CD4-positive, alpha-beta T cell treated with Interleukin-4 for 4 hours (primary cell): ENCODE measurements at regions not wholly inside any gene's neighbourhood (a gene's known extent, or its start where the extent isn't known, plus 50 kb on each side); places are given as distances from the start of the nearest gene placed in this dataset.

ENCODE experiments used
- DNase-seq: peaks from one replicate; pipeline ENCODE4 v3.0.0-alpha.2; 2020

DNA sequence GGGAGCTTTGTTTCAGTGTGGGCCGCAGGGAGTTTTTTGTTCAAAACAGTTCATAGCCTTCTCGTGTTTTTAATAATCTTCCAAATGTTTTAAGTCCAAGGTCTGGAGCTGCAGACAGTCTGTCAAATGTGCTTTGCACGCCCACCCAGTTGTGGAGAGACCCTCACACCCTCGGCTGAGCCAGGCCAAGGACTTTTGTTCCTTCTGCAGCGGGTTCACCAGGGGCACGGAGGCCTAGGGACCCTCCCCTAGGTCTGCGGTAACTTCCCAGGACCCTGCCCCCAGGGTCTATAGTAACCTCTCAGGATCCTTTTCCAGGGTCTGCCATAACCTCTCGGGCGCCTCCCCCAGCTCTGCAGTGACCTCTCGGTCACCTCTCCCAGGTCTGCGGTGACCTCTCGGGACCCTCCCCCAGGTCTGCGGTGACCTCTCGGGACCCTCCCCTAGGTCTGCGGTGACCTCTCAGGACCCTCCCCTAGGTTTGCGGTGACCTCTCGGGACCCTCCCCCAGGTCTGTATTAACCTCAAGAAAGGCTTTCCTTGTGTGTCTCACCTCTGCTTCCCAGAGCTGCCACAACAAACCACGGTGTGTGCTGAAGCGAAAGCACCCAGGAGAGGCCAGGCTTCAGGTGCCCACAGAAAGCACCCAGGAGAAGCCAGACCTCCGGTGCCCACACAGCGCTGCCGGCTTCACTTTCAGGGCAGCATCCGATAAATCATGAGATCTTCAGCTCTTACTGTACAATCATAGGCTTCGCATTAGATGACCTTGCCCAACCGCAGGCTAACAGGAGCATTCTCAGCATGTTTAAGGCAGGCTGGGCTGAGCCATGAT lies 301.9 kb upstream of the SALL3 start:
- no peak for DNase-seq

DNA sequence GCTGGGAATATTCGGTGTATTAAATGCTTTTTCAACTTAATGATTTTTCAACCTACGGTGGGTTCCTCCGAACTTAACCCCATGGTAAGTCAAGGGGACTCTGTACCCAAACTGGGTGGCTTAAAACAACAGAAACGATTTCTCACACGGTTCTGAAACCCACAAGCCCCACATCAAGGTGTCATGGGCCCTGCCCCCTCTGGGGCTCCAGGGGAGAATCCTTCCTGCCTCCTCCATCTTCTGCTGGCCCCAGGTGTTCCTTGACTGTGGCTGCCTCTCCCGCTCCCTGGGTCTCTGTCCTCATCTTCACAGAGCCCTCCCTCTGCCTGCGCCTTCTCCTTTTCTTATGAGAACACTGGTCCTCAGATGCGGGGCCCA lies 301.3 kb upstream of the SALL3 start:
- DNase-seq, result no peak

DNA sequence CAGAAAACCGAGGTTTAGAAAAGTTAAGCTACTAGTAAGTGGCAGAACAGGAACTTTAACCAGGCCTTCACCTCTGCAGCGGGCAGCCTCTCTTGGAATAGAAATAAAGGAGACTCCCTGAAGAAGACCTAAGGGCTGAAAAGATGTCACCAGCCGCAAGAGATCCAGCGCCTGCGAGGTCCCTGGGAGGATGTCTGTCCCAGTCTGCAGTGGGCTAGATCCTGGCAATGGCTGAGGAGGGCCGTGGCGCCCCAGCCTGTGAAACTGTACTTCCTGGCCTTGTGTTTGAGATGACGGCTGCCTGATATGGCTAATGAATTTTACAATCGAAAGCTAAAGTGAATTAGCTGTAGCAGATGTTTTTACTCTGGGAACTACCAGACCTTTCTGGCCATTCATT lies 300.6 kb upstream of the SALL3 start:
- no peak for DNase-seq

DNA sequence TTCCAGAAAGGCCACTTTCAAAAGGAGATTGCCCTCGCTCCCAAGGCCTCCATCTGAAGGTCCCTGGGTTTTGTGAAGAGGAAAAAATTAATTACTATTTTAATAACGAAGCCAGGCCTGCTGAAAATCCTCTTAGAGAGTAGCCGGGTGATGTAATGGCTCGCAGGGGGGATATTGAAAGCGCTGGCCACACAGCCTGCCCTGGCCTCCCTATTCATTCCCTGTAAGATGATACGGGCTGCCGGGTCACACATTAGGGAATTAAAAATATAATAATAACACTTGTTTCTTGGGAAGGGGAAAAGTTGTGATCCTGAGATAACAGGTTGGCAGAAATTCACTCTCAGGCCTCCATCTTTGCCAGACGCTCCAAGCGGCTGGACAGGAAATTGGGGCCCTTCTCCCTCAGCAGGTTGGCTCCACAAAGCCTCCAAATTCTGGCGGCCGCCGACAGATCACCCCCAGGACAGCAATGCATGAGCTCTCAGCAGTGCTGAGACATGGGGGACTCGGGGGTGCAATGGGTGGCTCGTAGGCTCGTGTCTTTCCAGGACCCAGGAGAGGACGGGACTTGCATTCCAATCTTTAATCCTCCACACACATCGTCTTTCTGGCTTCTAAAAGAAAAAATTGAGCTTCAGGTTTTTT lies 299.9 kb upstream of the SALL3 start:
- no peak for DNase-seq

DNA sequence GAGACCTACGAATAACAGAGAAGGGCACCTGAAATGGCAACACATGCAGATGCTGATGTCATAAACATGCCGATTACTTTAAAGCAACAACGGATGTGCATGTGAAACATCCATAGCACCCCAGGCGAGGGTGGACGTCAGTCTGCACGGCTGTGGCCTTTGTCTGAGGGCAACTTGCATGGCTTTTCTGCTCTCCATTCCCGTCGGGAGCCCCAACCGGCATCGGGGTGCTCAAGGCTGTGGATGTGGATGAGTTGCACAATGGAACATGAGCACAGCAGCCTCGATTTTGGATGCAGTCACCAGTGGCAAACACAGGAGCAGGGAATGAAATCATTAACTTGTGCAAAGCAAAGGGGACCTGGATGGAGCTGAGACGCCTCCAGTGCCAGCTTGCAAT lies 298.2 kb upstream of the SALL3 start:
- no peak for DNase-seq

DNA sequence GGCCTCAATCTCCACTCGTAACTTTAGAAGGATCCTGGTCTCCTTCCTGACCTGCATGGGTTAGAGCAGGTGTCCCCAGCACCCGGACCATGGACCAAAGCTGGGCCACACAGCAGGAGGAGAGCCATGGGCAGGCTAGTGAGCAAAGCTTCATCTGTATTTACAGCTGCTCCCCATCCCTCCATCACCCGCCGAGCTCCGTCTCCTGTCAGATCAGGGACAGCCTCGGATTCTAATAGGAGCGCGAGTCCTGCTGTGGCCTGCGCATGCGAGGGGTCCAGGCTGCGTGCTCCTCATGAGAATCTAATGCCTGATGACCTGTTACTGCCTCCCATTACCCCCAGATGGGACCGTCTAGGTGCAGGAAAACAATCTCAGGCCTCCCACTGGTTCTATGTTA lies 297.7 kb upstream of the SALL3 start:
- DNase-seq, result no peak

DNA sequence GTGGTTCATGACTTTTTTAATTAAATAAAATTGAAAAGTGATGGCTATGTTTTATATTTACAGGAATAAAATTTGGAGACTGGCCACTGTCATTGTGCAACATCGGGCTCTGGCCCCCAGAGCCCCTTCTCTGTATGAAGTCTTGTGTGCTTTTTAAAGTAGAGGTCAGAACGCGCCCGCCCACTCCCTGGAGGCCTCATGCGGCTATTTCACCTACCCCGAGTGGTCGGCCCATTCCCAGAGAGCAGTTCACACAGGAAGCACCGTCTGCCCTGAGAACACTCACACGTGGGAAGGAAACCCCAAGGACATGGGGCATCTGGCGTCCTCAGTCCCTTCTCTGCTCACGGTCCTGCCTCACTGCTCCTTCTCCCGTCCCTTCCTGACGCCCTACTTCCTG lies 296.9 kb upstream of the SALL3 start:
- DNase-seq, result no peak

DNA sequence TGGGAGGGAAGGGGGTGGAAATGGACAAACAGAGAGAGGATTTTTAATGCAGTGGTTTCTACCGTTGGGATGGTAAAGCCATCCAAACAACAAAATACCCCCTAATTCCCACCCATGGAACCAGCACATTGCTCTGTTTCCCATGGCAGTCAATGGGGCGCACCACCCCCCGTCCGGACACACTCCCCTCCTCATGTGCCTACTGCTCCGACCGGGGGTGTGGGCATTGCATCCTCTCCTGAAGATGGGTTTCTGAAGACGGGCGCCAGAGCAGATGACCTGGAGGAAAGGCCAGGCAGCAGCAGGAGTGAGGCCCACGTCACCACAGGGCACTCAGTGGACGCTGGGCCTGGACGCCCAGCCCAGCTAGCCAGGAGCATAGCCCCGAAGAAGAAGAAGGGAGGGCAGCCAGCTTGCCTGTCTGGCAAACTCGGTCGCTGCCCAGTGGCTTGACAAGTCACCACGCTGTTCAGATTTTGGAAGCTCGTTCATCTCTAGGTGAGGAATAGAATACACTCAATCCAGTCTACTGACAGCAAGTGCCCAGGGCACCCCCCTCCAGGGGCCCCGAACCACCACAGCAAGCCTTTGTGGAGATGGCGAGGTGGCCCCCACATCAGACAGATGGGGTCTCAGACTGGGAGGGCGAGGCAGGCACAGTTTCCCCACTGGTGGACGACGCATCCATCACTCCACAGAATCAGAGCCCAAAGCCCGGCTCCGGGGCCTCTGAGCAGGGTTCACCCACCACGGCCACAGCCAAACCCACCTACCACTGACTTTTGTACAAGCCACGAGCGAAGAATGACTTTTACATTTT lies 296.2 kb upstream of the SALL3 start:
- DNase-seq, result no peak

DNA sequence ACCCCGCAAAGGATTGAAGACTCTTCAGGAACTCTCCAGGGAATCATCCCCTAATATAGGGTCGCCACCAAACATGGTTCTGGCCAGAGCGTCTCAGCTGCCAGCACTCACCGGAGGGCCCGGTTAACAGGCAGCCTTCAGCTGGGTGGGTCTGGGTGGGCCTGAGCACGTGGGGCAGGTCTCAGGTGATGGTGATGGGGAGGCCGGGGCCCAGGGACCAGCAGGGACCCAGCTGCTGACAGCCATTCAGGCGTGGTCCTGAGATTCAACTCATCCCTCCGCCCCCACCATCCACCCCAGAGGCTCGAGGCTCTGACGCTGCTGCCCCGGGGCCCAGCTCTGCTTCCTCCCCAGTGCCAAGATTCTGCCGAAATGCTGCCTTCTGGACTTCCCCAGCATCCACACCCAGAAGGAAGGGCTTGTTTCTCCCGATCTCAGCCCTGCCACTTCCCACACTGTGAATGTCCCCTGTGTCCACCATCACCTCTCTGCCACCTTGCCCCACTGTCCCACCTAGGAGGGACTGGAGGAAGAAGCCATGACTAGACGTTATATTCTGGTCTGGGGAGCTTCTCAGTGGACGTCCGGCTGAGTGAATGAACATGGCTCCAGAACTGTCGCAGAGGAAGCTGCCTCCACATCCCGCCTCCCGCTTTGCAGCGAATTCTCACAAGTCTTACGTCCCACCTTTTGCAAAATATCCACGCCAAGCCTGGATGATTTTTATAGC lies 294.2 kb upstream of the SALL3 start:
- no peak for DNase-seq

DNA sequence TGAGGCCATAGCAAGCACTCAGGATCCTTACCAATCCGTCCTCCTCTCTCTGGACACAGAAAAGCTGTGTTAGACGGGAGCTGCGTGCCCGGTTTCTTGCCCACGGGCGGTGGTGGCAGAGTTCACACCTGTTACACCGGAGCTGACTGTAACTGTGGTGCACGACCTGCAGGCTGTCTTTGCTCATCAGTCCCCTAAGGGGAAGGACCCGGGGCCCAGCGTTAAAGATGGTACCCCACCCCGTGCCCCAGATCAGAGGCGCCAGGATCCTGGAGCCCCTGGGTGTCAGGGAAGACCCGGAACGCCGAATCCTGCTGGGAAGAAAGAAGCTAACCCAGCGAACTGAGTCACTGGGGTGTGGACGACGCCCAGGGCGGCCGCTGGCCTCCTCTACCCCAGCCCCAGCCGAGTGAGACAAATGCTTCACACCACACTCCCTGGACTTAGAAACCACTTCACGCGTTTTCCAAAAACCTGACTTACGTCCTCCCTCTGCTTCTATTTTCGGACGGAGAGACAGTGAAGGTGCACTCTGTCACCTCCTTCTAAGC lies 293.6 kb upstream of the SALL3 start:
- DNase-seq, result no peak

DNA sequence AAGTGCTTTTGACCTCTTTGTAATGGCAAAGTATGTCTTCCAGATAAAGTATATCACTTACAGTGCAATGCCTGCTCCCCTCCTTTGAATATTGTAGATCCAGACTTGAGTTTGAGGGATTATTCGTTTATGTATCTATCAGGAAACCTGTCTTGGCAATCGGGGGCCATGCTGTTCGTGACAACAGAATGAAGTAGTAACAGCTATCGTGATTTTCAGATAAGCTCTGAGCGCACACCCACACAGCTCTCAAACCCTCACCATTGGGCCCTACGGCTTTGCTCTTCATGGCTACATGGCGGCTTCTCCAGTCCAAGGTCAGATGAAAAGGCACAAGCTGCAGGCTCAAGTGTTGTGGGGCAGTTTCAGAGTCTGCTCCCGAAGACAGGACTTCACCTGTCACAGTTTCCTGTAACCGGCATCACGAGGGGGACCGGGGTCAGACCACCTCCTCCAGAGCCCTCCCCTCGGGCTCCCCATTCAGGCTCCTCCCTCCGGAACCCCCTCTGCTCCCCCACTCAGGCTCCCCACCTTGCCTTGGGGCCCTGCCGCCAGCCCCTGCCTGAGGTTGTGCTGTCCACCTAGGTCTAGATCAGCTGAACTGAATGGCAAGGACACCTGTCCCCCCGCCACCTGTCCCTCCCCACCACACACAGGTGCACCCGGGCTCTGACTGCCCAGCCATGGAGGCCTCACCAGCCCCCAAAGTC lies 292.5 kb upstream of the SALL3 start:
- DNase-seq, result no peak

DNA sequence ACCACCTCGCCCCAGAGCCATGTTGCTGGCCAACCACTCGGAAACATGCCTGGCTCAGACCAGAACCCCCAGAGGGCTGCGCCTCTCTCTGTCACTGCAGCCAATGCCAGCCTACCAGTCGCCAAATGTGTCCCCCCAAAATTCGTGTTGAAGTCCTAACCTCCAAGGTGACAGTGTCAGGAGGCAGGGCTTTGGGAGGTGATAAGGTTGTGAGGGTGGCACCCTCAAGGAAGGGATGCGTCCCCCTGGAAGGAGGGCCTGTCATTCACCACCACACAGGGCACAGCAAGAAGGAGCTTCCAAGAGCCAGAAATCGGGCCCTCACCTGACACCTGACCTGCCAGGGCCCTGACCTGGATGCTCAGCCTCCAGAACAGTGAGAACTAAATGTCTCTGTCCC lies 291.9 kb upstream of the SALL3 start:
- no peak for DNase-seq

DNA sequence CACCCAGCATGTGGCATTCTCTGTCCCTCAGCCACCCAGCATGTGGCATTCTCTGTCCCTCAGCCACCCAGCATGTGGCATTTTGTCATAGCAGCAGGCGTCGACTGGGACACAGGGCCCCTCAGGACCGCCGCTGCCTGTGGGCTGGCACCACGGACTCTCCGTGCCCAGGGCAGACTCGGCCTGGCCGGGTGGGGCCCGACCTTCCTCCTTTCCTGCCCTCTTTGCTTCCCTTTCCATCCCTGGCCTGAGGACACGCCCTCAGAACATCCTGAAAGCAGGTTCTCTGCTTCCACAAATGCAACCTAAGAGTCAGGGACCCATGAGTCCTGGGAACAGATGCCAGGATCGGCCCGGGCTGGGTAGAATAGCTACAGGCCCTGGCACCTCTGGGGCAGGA lies 291.4 kb upstream of the SALL3 start:
- no peak for DNase-seq

DNA sequence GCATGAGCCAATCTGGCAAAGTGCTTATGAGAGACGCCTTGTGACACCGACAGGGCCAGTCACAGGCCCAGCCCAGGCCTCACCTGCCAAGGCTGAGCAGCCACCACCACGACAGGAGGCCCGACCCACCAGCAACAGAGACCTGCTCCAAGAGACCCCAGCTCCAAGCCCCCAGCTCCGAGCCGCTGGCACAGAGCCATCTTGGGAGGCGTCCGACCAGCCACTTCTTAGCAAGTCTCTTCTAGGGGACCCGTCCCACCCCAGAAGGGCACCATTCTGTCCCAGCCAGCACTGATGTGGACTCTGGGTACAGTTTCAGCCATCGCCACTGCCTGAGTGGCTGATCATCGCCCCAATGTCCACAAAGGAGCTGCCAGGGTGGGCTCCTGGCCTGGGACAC lies 290.7 kb upstream of the SALL3 start:
- DNase-seq, result no peak

DNA sequence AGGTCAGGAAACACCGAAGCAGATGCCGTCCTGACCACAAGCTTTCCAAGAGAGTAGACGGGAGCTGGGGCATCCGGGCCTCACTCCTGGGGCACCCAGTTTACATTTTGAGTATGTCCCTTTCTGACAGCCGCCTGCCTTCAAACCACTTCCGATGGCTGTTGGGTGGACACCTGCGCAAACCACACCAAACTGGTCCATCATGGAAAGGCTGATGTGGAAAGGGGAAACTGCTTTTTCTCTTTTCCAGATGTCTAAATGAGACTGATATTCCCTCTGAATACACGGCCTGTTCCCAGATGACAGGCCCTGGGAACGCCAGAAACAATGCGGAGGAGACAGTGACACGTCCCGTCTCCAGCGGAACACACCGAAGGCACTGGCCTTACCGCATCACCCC lies 290.0 kb upstream of the SALL3 start:
- DNase-seq, result no peak

DNA sequence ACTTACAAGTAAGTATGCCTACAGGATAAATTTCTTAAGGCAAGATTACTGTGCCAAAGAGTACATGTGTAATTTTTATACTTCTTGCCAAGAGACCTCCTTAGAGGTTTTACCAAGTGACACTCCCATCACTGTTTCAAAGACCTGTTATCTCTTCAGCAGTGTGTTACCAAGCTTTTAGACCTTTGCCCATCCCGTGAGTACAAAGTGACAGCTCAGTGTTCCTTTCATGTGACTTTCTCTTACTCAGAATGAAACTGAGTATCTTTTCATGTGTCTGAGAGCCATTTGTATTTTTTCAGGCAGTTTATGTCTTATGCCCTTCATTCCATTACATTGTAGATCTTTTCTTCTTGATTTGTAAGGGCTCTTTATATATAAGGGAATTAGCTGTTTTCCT lies 287.5 kb upstream of the SALL3 start:
- DNase-seq, result no peak

DNA sequence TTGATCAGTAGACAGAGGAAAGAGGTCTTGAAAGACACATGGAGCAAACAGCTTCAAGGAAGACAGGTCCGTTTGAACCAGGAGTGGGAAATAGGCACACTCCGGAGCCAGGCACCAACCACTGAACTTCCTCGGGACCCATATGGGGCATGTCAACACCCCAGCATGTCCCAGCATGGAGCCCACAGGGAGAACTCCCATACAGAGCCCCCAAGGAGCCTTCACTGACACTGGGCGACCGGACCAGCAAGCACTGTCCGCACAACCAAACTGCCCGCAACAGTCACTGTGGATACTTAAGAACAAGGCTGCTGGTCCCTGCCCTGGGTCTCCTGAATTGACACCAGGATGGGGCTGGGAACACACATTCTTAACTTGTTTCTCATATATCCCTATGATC lies 286.2 kb upstream of the SALL3 start:
- DNase-seq, result no peak

DNA sequence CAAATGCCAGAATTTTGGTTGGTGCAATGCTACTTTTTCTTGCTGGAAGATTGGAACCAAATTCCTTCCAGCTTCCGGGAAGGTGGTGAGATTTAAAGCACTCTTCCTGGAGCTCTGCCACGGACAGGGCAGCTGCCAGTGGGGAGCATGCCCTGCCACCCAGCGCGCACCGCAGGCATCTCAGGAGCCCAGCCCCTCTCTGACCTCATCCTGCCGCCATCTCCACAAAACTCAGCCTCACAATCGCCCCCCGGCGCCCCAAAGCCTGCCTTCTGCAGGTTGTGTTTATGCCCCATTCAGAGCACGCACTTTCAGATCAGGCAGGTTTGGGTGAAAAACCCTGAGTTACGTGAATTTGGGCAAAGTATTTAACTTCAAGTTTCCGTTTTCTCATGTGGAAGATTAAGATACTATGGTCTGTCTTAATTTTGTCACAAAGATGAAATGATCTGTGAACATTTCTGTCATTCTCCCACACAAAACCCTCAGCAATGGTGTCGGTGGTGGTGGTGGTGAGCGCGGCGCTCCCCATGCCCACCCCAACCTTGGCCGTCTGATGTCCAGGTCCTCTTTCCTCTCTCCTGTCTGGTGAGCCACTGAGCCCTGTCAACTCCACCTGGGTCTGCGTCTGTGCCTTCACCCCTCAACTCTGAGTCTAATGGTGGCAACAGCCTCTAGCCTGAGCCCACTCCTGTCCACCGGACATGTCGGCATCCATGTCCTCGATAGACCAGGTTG lies 282.8 kb upstream of the SALL3 start:
- no peak for DNase-seq

DNA sequence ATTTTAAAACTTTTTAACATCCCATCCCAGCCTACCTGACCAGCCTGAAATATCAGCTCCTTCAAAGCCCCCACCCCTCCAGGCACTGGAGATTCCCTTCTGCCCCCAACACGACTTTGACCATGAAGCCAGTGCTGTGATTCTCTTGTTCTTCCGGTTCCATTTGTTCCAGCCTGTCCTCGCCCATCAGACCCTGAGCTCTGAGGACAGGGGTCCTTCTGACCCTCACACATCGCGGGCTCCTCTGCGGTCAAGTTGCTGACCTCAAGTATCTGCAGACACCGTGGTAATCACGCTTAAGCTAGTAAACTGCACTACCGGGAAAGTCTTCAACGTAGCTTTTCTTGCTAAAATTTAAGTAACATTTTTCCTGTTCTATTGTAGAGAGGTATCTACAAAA lies 282.2 kb upstream of the SALL3 start:
- no peak for DNase-seq

DNA sequence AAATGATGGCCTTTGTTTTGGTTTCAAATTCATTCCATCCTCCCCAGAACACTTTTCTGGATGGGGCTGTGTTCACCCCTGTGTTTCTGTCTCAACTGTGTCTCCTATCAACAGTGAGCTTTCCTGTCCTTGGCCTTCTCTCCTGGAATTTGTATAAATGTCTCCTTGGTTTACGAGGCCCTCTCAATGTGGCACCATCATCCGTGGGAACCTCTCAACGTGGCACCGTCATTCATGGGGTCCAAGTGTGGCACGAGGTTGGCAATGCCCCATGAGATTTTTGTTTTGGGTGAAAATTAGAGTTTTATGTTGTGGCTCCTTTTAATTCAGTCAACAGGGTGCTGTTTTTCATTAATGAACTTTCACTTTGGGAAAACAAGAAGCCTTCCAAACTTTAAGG lies 280.7 kb upstream of the SALL3 start:
- no peak for DNase-seq

DNA sequence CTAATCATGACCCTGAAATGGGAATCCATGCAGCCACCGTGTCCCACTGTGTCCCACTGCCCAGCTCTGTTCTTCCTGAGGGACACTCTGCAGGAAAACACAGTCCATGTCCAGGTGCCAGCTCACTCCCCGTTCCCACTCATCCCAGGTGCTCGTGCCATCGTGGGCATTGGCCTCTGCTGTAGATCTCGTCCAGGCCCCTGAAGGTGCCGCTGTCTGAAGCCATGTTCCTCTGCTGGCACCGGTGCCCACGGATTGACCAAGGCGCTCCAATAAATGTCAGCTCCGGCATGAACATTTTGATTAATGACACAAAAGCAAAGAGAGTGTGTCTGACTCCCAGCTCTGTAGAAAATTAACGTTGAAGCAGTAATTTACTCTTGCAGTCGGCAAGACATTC lies 280.1 kb upstream of the SALL3 start:
- DNase-seq, result no peak
